Body of pancreas (tissue), 4 donors: ENCODE measurements at regions not wholly inside any gene's neighbourhood (a gene's known extent, or its start where the extent isn't known, plus 50 kb on each side); places are given as distances from the start of the nearest gene placed in this dataset.
"Not testable (repeated sequence)": the region's sequence is repeated elsewhere in the genome, so short reads cannot be mapped to it uniquely, and the experiment has no call there.

ENCODE experiments used
- ATAC-seq: fragments of 150-250 bp; one replicate; pipeline ENCODE4 v1.9.1; 2016
- DNase-seq, 4 donors: peaks; one replicate each; pipeline ENCODE4 v3.0.0-alpha.2; 2019
- H3K27ac ChIP-seq, 4 donors: fragments of 200-600 bp; sonication (generic); 1 replicate in 3 of 4; 2 replicates in 1 of 4; pipeline versions ENCODE4 v1.5.1 to v1.6.1; 2016 to 2019; ENCODE audit warnings: mild to moderate bottlenecking in 1 of 4, mixed read lengths in 1 of 4, moderate library complexity in 1 of 4
- H3K27me3 ChIP-seq, 2 donors: fragments of 200-600 bp; sonication (generic); one replicate each; pipeline ENCODE4 v1.6.0; 2016; ENCODE audit warnings: mild to moderate bottlenecking in 1 of 2
- H3K36me3 ChIP-seq, 2 donors: fragments of 200-600 bp; sonication (generic); replicated peaks in 1 of 2; 2 replicates each; pipeline ENCODE4 v1.5.1; 2016; ENCODE audit warnings: low read depth in 2 of 2; ENCODE audit not compliant: insufficient read depth in 1 of 2
- H3K4me1 ChIP-seq: fragments of 200-600 bp; sonication (generic); one replicate; pipeline ENCODE4 v1.6.0; 2016
- H3K4me3 ChIP-seq, 2 donors: fragments of 200-600 bp; sonication (generic); 1 replicate in 1 of 2; 2 replicates in 1 of 2; pipeline ENCODE4 v1.5.1; 2016 to 2019
- H3K9me3 ChIP-seq, 3 donors: fragments of 200-600 bp; sonication (generic); 1 replicate in 2 of 3; 2 replicates in 1 of 3; pipeline ENCODE4 v1.5.1; 2016
- POLR2A ChIP-seq, 3 donors: fragments of 450-650 bp; IDR thresholded peaks; one replicate each; pipeline ENCODE4 v1.6.1; 2016; ENCODE audit warnings: antibody characterized with exemption in 3 of 3, mild to moderate bottlenecking in 2 of 3
- WGBS, 2 donors: methylation state at CpG; one replicate each; pipeline ENCODE4 v1.1.5; 2017; 5-methylcytosine and 5-hydroxymethylcytosine counted together
- intact Hi-C: fragments of 100-400 bp; cut with DNase I; formaldehyde crosslinking; loops from one replicate; pipeline ENCODE4 v1.15.1; 2023
- TF ChIP-seq, protein P1 (sequence below), 7 experiments: fragments of 450-650 bp in 4 of 7; fragments of 200-600 bp in 3 of 7; sonication (generic) in 3 of 7; IDR thresholded peaks; one replicate each; pipeline ENCODE4 v1.5.1; 2016 to 2019; ENCODE audit warnings: antibody characterized with exemption in 7 of 7

DNA sequence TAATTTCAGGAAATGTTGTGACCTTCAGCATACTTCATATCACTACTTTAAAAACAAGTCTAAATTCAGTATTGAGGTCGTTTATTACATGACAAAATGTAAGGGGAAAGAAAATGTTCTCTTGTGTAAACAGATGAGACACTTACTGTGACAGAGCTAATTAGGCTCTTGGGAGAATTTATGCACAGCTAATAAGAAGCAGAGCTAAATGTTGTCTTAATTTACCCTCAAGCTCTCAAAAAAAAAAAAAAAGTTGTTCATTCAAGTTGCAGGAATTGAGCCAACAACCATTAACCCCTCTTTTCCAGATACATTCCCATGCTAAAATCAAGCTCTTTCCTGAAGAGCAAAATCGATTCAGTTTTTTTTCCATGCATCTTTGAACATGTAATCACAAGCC lies 1419.4 kb downstream of the FSCB start:
- 35 to 41% methylated on average over 2 of the region's 2 CpGs for WGBS, 2 donors
- intact Hi-C loops = no loop called here
- TF ChIP-seq POLR2A (IDR thresholded peaks at IDR 0.05) = no peak
- TF ChIP-seq, protein P1, sequence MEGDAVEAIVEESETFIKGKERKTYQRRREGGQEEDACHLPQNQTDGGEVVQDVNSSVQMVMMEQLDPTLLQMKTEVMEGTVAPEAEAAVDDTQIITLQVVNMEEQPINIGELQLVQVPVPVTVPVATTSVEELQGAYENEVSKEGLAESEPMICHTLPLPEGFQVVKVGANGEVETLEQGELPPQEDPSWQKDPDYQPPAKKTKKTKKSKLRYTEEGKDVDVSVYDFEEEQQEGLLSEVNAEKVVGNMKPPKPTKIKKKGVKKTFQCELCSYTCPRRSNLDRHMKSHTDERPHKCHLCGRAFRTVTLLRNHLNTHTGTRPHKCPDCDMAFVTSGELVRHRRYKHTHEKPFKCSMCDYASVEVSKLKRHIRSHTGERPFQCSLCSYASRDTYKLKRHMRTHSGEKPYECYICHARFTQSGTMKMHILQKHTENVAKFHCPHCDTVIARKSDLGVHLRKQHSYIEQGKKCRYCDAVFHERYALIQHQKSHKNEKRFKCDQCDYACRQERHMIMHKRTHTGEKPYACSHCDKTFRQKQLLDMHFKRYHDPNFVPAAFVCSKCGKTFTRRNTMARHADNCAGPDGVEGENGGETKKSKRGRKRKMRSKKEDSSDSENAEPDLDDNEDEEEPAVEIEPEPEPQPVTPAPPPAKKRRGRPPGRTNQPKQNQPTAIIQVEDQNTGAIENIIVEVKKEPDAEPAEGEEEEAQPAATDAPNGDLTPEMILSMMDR (IDR thresholded peaks at IDR 0.05) = no peak
- Histone ChIP-seq H3K4me1 (no peaks in the 10 kb centered on the region), H3K36me3 (no peaks in the 10 kb centered on the region), H3K27me3 (no peaks in the 10 kb centered on the region), H3K27ac (no peak overlapping the region), H3K4me3 (no peak overlapping the region), H3K9me3 (no peaks in the 10 kb centered on the region)
- ATAC-seq (no peak), DNase-seq (no peak)

DNA sequence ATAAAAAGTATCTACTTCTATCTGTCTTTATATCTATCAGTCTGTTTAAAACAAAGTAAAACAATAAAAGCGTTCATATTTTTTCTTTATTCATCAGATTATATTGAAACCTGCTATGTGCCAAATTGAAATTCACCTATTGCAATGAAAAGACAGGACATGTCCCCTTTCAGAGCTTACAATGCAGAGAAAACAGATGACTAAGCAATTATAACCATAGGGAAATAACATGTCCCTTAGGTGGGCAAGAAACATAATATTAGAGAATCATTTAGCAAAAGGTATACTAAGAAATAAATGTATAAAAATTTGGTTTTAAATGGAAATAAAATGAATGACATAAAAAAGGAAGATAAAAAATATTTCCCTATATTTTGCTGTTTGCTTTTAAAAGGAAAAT lies 1421.3 kb downstream of the FSCB start:
- Histone ChIP-seq H3K9me3 (no peaks in the 10 kb centered on the region), H3K4me1 (no peaks in the 10 kb centered on the region), H3K4me3 (no peak overlapping the region), H3K27me3 (no peaks in the 10 kb centered on the region), H3K27ac (no peak overlapping the region), H3K36me3 (no peaks in the 10 kb centered on the region)
- no peak for DNase-seq
- WGBS, 2 donors = 56 to 63% methylated on average over 1 of the region's 1 CpG
- intact Hi-C loops = no loop called here
- no peak for ATAC-seq
- TF ChIP-seq, protein P1 (IDR thresholded peaks at IDR 0.05) = no peak
- TF ChIP-seq POLR2A (IDR thresholded peaks at IDR 0.05) = no peak

- H3K4me3 ChIP-seq, H3K9me3 ChIP-seq, ATAC-seq, H3K27me3 ChIP-seq, H3K27ac ChIP-seq, H3K36me3 ChIP-seq, DNase-seq, intact Hi-C loops, H3K4me1 ChIP-seq: not testable (repeated sequence)
- WGBS, 2 donors = 72 to 92% methylated on average over 1 to 3 of the region's 3 CpGs
Measured at GRCh38 chr14:43067372-43067771, 1439.7 kb downstream of the FSCB start.

GRCh38 chr14:43056106-43056505 lies 1449.4 kb downstream of the LRFN5 start:
- Histone ChIP-seq H3K36me3 (no peaks in the 10 kb centered on the region), H3K27me3 (no peaks in the 10 kb centered on the region), H3K9me3 (no peaks in the 10 kb centered on the region), H3K4me1 (no peaks in the 10 kb centered on the region), H3K27ac (no peak overlapping the region), H3K4me3 (no peak overlapping the region)
- ATAC-seq (no peak), DNase-seq (no peak)
- intact Hi-C loops = no loop called here
- 31 to 38% methylated on average over 1 of the region's 1 CpG for WGBS, 2 donors
- TF ChIP-seq POLR2A (IDR thresholded peaks at IDR 0.05) = no peak
- TF ChIP-seq, protein P1 (IDR thresholded peaks at IDR 0.05) = no peak

GRCh38 chr14:43052897-43053296 lies 1446.2 kb downstream of the LRFN5 start:
- H3K36me3 ChIP-seq = no peaks in the 10 kb centered on the region
- intact Hi-C loops = no loop called here
- ATAC-seq (no peak), DNase-seq (no peak)
- WGBS, 2 donors = 80 to 92% methylated on average over 1 of the region's 1 CpG
- no peaks in the 10 kb centered on the region for H3K4me1 ChIP-seq
- no peaks in the 10 kb centered on the region for H3K27me3 ChIP-seq
- H3K4me3 ChIP-seq = no peak overlapping the region
- H3K9me3 ChIP-seq = no peaks in the 10 kb centered on the region
- no peak overlapping the region for H3K27ac ChIP-seq
- no peak for TF ChIP-seq POLR2A (IDR thresholded peaks at IDR 0.05)
- TF ChIP-seq, protein P1 (IDR thresholded peaks at IDR 0.05) = no peak
